HG03442 (cell line): ENCODE measurements at regions not wholly inside any gene's neighbourhood (a gene's known extent, or its start where the extent isn't known, plus 50 kb on each side); places are given as distances from the start of the nearest gene placed in this dataset.

Experiments used
- ATAC-seq: cut with Tn5 transposase; IDR thresholded peaks from one replicate; pipeline ENCODE4 v1.9.1; 2021; ENCODE audit warnings: mild to moderate bottlenecking, moderate library complexity; ENCODE audit not compliant: unreplicated experiment

GRCh38 chr18:61729322-61729721 is 163.5 kb downstream of the RNF152 start:
- no peak for ATAC-seq

- ATAC-seq = no peak
These were observed 165.3 kb downstream of the RNF152 start for GRCh38 chr18:61727241-61728193.

- no peak for ATAC-seq
These were observed 168.3 kb downstream of the RNF152 start for GRCh38 chr18:61724532-61724931.

DNA sequence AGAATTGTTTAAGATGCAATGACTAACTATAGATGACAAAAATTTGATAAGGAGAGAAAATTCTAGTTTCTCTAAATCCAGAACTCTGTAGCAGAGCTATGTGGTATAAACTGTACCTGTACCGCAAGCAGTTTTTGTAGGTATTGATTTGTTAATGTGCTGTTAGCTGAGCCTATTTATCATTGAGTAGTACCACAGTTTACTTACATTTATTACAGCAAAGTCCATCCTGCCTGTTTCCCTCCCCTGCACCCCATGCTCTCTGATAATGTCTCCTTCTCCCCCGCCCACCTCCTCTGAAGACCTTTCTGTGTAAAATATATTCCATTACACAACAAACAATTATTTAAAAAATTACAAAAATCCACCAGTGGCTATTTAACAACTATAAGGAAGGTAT is 170.6 kb downstream of the RNF152 start:
- ATAC-seq = no peak

- ATAC-seq = no peak
These were observed 172.3 kb downstream of the RNF152 start for GRCh38 chr18:61720496-61720895.

GRCh38 chr18:61719671-61720070 is 173.1 kb downstream of the RNF152 start:
- ATAC-seq = no peak

- ATAC-seq = no peak
These were observed 173.9 kb downstream of the RNF152 start for GRCh38 chr18:61718944-61719343.

DNA sequence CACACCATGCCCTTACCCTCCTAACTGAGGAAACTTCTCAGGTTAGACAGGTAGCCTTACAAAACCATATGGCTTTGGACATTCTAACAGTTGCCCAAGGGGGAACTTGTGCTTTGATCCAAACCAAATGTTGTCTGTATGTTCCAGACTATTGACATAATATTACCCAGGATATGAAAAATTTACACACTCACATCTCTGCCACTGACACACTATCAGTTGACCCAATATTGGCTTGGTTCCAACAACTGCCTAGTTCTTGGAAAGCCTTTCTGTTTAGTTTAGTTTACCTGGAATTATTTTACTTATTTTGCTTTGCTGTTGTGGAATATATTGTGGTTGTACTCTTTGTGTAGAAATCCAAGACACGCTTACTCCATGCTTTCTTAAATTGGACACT is 178.4 kb downstream of the RNF152 start:
- ATAC-seq = no peak

- no peak for ATAC-seq
These were observed 179.3 kb downstream of the RNF152 start for GRCh38 chr18:61713502-61713901.

- ATAC-seq = no peak
These were observed 182.7 kb downstream of the RNF152 start for GRCh38 chr18:61710082-61710620.

DNA sequence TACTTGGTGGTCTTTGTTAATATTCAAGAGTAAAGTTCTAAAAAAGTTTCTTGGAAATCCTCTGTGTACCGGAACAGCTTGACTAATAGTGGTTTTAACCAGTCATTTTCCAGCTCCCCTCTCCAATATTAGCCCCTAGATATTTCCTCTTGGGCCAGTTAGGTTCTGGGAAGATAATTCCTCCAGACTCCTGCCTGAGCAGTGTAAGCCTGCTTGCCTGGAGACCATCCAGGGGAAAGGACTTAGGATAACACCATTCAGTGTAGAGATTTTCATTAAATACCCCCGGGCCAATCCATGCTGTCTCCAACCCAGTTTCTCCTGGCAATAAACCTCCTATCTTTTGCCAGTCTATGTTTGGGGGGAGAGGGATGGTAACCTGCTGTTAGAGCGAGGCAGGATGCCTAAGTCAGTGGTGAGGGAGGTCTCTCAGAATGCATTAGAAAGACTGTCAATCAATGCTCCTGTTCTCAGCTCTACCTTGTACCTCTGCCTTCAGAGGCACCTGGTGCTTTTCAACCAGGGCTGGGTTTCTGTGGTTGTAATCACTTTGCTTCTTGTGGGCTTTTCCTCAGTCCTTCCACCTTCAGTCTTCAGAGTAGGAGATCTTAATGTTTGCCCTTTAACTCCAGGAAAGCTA is 186.4 kb downstream of the RNF152 start:
- ATAC-seq = no peak

- no peak for ATAC-seq
These were observed 189.3 kb downstream of the RNF152 start for GRCh38 chr18:61703508-61703907.

DNA sequence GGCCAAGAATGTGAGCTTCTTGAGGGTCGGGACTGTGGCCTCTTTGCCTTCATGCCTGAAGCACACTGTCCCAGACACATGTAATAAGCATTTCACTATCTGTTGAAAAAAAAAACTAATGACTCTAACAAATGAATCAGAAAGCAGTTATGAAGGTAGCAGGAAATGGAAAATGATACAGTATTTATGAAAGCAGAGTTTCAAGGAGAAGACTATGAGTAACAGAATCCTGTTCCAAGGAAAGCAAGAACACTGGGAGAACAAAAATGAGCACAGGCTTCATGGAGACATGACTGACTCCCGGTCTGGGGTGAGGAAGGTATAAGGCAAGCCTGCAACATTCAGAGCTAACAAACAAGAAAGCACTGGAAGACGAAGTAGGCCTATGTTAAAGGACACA is 190.8 kb downstream of the RNF152 start:
- ATAC-seq = no peak

DNA sequence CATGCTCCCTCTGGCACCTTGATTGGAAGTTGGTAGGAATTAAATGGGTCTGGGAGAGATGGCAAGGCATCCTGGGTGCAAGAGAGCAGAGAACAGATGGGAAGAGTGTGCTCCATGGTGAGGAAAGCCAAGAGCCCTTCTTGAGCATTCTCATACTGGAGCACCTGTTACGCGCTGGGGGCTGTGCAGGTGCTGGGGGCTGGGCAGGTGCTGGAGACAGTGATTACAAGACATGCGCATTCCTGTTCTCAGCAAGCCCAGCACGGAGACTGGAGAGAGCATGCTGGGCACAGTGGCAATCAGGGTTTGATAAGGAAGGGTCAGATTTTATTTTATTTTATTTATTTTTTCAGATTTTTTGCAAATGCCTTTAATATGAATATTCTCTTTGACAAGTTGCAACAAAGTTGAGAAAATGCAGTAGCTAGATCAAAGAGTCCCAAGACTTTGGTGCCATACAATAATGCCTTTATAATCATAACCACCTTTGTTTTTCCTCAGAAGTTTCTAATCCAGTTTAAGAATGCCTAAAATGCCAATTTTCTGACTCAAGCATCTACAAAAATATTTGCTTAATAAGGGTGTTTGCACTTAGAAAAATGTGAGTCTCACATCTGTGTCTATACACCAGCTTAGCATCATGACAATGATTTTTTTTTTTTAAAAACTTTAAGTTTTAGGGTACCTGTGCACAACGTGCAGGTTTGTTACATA is 193.3 kb downstream of the RNF152 start:
- ATAC-seq = no peak

DNA sequence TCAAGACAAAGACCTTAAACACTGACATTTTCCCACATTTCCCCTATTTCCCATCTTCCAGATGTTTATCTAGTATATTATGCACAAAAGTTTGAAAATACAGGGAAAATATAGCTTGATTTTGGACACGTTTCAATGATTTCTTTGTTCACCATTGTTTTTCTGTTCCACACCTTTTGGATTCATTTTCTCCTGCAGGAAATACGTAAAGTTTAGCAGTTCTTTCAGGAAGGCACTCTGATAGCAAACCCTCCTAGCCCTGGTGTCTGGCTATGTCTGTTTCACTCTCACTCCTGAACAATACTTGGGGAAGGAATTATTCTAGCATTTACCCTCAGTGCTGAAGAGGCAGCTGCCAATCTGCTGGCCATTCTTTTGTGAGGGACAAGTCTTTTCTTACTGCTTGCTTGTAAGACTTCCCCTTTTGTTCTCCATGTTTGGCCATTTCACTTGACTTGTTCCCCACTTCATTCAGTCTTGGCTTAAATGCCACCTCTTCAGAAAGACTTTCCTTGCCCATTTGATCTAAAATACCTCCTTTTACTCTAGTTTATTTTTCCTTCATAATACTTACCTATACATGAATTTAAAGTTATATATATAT is 195.4 kb downstream of the RNF152 start:
- no peak for ATAC-seq

GRCh38 chr18:61694236-61694635 is 198.6 kb downstream of the RNF152 start:
- no peak for ATAC-seq

DNA sequence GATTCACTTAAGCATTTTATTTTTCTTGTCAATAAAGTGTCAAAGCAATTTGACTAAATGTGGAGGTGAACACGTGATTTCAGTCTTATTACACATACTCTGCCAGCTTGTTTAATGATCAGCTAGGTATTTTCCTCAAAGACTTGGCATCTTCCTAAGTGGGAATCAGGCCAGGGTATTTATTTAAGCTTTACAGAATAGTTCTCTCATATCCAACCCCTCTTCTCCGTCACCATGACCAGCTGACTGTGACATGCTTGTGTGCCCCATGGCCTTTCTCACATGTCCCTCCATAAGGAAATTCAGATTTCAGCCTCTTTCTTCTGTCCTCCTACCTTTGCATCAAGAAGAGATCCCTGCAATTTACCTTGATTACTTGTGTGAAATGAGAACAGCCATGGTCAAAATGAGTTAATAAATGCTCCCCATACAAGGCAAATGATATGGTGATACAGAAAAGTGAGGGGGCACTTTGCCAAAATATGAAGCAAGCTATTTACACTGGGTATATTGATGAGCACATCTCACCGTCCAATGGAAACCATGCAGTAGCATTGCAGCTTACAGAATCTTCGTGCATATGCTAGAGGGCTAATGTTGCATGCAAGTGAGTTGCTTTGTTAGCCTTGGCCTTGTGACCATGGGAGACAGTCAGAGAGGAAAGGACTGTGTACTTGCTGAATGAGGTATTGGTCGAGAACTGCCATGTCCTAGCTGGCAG is 202.2 kb downstream of the RNF152 start:
- ATAC-seq = no peak

- no peak for ATAC-seq
These were observed 205.5 kb downstream of the RNF152 start for GRCh38 chr18:61687317-61687716.

- ATAC-seq = no peak
These were observed 209.0 kb downstream of the RNF152 start for GRCh38 chr18:61683856-61684255.

GRCh38 chr18:61681065-61681464 is 211.7 kb downstream of the RNF152 start:
- no peak for ATAC-seq
